HG02798 (cell line): ENCODE measurements at regions not wholly inside any gene's neighbourhood (a gene's known extent, or its start where the extent isn't known, plus 50 kb on each side); places are given as distances from the start of the nearest gene placed in this dataset.
"Not testable (repeated sequence)": the region's sequence is repeated elsewhere in the genome, so short reads cannot be mapped to it uniquely, and the experiment has no call there.

Source experiments
- ATAC-seq: cut with Tn5 transposase; IDR thresholded peaks from one replicate; pipeline ENCODE4 v1.9.1; 2021; ENCODE audit warnings: mild to moderate bottlenecking; ENCODE audit not compliant: unreplicated experiment, poor library complexity

- no peak for ATAC-seq
Observed at GRCh38 chr4:11710453-11711093, 281.9 kb upstream of the HS3ST1 start.

GRCh38 chr4:11704186-11704830 lies 275.6 kb upstream of the HS3ST1 start:
- ATAC-seq: no peak

GRCh38 chr4:11702886-11703557 lies 274.3 kb upstream of the HS3ST1 start:
- ATAC-seq: no peak

- no peak for ATAC-seq
Observed at GRCh38 chr4:11701966-11702725, 273.5 kb upstream of the HS3ST1 start.

GRCh38 chr4:11700751-11701226 lies 272.1 kb upstream of the HS3ST1 start:
- ATAC-seq: no peak

GRCh38 chr4:11698846-11699590 lies 270.3 kb upstream of the HS3ST1 start:
- ATAC-seq: no peak

- no peak for ATAC-seq
Observed at GRCh38 chr4:11698033-11698432, 269.3 kb upstream of the HS3ST1 start.

GRCh38 chr4:11693693-11694092 lies 265.0 kb upstream of the HS3ST1 start:
- no peak for ATAC-seq

GRCh38 chr4:11691236-11691635 lies 262.5 kb upstream of the HS3ST1 start:
- no peak for ATAC-seq

GRCh38 chr4:11687727-11688126 lies 259.0 kb upstream of the HS3ST1 start:
- ATAC-seq: no peak

GRCh38 chr4:11685481-11685880 lies 256.8 kb upstream of the HS3ST1 start:
- ATAC-seq: no peak

GRCh38 chr4:11675051-11675800 lies 246.5 kb upstream of the HS3ST1 start:
- no peak for ATAC-seq

- ATAC-seq: no peak
Observed at GRCh38 chr4:11670304-11670703, 241.6 kb upstream of the HS3ST1 start.

GRCh38 chr4:11669156-11669555 lies 240.5 kb upstream of the HS3ST1 start:
- no peak for ATAC-seq

- ATAC-seq: no peak
Observed at GRCh38 chr4:11663114-11663513, 234.4 kb upstream of the HS3ST1 start.

- no peak for ATAC-seq
Observed at GRCh38 chr4:11650801-11651596, 222.3 kb upstream of the HS3ST1 start.

- ATAC-seq: no peak
Observed at GRCh38 chr4:11647433-11647832, 218.7 kb upstream of the HS3ST1 start.

GRCh38 chr4:11643081-11643480 lies 214.4 kb upstream of the HS3ST1 start:
- not testable (repeated sequence) for ATAC-seq

- no peak for ATAC-seq
Observed at GRCh38 chr4:11640584-11640983, 211.9 kb upstream of the HS3ST1 start.
